ENCODE measurements at regions not wholly inside any gene's neighbourhood (a gene's known extent, or its start where the extent isn't known, plus 50 kb on each side); places are given as distances from the start of the nearest gene placed in this dataset.

GRCh38 chr2:10504994-10505820, 57.1 kb upstream of the ODC1 start:
- no peak overlapping the region for H3K4me3 Mint-ChIP-seq
- H3K36me3 Mint-ChIP-seq (ENCODE audit: low read depth), result no peaks in the 10 kb centered on the region
- no peak for DNase-seq
- peaks cover 8% of the 10 kb centered on the region for H3K4me1 Mint-ChIP-seq (ENCODE audit: low read depth)
- TF ChIP-seq, protein P1, sequence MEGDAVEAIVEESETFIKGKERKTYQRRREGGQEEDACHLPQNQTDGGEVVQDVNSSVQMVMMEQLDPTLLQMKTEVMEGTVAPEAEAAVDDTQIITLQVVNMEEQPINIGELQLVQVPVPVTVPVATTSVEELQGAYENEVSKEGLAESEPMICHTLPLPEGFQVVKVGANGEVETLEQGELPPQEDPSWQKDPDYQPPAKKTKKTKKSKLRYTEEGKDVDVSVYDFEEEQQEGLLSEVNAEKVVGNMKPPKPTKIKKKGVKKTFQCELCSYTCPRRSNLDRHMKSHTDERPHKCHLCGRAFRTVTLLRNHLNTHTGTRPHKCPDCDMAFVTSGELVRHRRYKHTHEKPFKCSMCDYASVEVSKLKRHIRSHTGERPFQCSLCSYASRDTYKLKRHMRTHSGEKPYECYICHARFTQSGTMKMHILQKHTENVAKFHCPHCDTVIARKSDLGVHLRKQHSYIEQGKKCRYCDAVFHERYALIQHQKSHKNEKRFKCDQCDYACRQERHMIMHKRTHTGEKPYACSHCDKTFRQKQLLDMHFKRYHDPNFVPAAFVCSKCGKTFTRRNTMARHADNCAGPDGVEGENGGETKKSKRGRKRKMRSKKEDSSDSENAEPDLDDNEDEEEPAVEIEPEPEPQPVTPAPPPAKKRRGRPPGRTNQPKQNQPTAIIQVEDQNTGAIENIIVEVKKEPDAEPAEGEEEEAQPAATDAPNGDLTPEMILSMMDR (IDR thresholded peaks at IDR 0.05), result no peak
- H3K27me3 Mint-ChIP-seq (ENCODE audit: insufficient read depth), result no peaks in the 10 kb centered on the region; the same call in 1 of the 2 replicates
- H3K27ac Mint-ChIP-seq, result no peak overlapping the region
- H3K9me3 Mint-ChIP-seq, result no peaks in the 10 kb centered on the region

GRCh38 chr2:10504370-10504993, 56.4 kb upstream of the ODC1 start:
- Mint-ChIP-seq H3K4me3 (no peak overlapping the region), H3K27me3 (ENCODE audit: insufficient read depth) (no peaks in the 10 kb centered on the region; the same call in 1 of the 2 replicates), H3K4me1 (ENCODE audit: low read depth) (peaks cover 8% of the 10 kb centered on the region), H3K27ac (no peak overlapping the region), H3K36me3 (ENCODE audit: low read depth) (no peaks in the 10 kb centered on the region), H3K9me3 (no peaks in the 10 kb centered on the region)
- TF ChIP-seq, protein P1 (IDR thresholded peaks at IDR 0.05), result no peak
- no peak for DNase-seq

GRCh38 chr2:10502803-10503107, 54.6 kb upstream of the ODC1 start:
- TF ChIP-seq, protein P1 (IDR thresholded peaks at IDR 0.05), result no peak
- no peaks in the 10 kb centered on the region for H3K36me3 Mint-ChIP-seq (ENCODE audit: low read depth)
- DNase-seq, result no peak
- H3K9me3 Mint-ChIP-seq, result no peaks in the 10 kb centered on the region
- peaks cover 3% of the 10 kb centered on the region for H3K27me3 Mint-ChIP-seq (ENCODE audit: insufficient read depth)
- H3K4me3 Mint-ChIP-seq, result no peak overlapping the region
- H3K4me1 Mint-ChIP-seq (ENCODE audit: low read depth), result peaks cover 16% of the 10 kb centered on the region
- no peak overlapping the region for H3K27ac Mint-ChIP-seq

- Mint-ChIP-seq H3K4me3 (no peak overlapping the region), H3K36me3 (ENCODE audit: low read depth) (no peaks in the 10 kb centered on the region), H3K4me1 (ENCODE audit: low read depth) (peaks cover 16% of the 10 kb centered on the region), H3K27me3 (ENCODE audit: insufficient read depth) (peaks cover 3% of the 10 kb centered on the region), H3K27ac (no peak overlapping the region), H3K9me3 (no peaks in the 10 kb centered on the region)
- DNase-seq, result no peak
- TF ChIP-seq, protein P1 (IDR thresholded peaks at IDR 0.05), result no peak
These were observed 54.1 kb upstream of the ODC1 start for GRCh38 chr2:10501980-10502802.

DNA sequence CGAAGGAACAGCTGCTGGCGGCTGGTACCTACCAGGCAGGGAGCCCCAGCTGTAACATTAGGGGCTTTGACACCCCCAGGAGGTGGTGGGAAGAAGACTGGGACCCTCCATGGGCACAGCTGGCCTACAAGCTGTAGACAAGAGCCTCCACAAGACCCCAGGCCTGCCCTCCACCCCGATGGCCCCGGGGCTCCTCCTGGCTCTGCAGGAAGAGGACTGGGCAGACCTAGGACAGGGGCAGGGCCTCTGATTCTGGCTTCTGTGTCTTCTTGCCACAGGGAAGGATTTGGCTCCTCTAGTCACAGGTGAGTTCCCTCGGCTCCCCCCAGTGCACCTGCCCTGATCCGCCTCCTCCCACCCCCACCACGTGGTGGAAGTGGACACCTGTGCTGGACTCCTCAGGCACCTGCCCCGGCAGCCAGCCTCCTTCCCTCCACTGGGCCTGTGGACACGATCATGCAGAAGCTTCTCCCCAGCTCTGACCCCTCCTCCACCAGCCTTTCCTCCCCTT, 53.4 kb upstream of the ODC1 start:
- peaks cover 16% of the 10 kb centered on the region for H3K4me1 Mint-ChIP-seq (ENCODE audit: low read depth)
- TF ChIP-seq, protein P1 (IDR thresholded peaks at IDR 0.05), result no peak
- no peaks in the 10 kb centered on the region for H3K36me3 Mint-ChIP-seq (ENCODE audit: low read depth)
- H3K4me3 Mint-ChIP-seq, result no peak overlapping the region
- peaks cover 6% of the 10 kb centered on the region for H3K27me3 Mint-ChIP-seq (ENCODE audit: insufficient read depth)
- DNase-seq, result no peak
- H3K9me3 Mint-ChIP-seq, result no peaks in the 10 kb centered on the region
- H3K27ac Mint-ChIP-seq, result no peak overlapping the region
